HL-60/S4 treated with phorbol 12-myristate 13-acetate at 8.2 ng/mL for 4 days and 3 days (cell line): ENCODE measurements at regions not wholly inside any gene's neighbourhood (a gene's known extent, or its start where the extent isn't known, plus 50 kb on each side); places are given as distances from the start of the nearest gene placed in this dataset.
"Not testable (repeated sequence)": the region's sequence is repeated elsewhere in the genome, so short reads cannot be mapped to it uniquely, and the experiment has no call there.

Source experiments
- in situ Hi-C: fragments of 300-500 bp; cut with MboI; formaldehyde crosslinking; loops from 2 replicates; pipeline ENCODE4 v1.15.0; 2022; ENCODE audit warnings: low sequenced_read_pairs

DNA sequence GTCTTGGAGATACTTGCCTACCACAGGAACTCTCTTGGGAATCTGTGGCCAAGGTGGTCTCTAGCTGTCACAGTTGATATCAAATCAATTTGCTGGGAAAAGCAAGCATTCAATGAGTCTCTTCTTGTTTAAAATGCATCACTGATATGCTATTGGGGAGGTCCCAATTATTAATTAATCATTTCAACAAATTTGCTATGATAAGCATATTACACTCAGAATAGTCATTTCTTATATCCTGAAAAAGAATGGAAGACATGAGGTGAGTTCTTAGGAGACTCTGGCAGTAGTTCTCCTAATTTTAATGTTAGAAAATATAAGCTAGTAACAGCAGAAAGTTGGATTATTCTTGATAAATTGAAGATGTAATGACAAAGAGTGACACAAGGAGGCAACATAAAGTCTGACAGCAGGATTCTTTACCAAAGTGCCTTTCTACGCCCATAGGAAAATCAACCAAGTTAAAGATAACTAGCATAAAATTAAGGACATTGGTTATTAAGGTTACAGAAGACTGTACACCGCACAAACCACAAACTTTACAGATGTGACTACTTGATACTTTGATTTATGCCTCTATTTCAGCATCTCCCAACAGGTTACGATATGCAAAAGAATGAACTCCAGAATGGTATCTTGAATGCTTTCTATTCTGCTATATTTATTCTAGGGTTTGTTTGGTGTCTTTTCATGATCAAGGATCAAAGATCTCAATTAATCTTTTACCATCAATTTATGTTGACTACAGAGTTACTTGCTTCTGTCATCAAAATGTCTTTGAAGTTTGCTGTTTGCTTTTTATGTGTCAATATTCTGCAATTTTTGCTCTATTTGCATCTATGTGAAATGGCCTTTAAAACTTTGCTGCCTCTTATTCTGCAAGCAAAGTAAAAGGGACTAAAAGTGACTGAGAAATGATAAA is 349.6 kb upstream of the CLEC14A start:
- in situ Hi-C loops: no loop called here

DNA sequence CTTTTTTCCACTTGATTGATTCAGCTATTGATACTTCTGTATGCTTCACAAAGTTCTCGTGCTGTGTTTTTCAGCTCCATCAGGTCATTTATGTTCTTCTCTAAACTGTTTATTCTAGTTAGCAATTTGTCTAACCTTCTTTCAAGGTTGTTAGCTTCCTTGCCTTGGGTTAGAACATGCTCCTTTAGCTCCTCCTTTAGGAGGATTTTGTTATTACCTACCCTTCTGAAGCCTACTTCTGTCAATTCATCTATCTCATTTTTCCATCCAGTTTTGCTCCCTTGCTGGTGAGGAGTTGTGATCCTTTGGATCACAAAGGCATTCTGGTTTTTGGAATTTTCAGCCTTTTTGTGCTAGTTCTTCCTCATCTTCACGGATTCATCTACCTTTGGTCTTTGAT is 344.7 kb upstream of the CLEC14A start:
- in situ Hi-C loops: not testable (repeated sequence)

DNA sequence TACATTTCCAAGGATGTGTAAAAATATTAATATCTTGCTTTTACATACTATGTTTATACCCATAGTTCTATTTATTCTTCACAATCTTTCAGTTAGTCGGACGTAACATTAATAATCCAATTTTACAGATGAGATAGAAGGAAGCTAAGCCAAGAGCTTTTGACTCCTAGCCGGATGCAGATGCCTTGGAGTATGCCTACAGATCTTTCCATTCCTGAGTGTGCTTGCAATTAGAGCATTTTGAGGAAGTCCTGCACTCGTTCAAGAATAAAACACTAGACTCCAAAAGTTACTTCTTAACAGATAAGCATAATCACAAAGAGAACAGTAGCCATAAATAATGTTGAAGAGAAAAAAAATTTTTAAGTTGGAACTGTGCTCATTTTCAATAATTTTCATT is 337.6 kb upstream of the CLEC14A start:
- in situ Hi-C loops: no loop called here

DNA sequence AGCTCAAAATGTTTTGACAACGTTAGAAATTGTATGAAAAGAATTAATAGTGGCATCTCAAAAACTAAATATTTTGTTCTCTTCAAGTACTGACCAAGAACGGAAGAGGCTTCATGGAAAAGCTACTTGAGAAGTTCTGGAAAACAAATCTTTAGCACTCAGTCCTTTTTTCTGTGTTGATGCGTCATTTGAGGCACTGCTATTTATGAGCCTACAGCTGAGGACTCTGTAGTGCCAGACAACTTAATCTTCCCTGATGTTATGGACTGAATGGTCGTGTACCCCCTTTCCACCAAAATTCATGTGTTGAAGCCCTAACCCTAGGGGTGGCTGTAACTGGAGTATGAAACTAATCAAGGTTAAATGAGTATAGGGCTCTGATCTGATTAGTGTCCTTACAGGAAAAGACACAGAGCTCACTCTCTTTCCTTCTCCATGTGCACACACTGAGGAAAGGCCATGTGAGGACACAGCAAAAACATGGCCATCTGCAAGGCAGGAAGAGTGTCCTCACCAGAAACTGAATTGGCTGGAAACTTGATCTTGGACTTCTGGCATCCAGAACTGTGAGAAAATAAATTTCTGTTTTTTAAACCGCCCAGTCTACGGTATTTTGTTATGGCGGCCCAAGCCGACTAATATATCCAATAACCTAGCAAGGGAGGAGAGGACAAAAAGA is 337.0 kb upstream of the CLEC14A start:
- in situ Hi-C loops: no loop called here

DNA sequence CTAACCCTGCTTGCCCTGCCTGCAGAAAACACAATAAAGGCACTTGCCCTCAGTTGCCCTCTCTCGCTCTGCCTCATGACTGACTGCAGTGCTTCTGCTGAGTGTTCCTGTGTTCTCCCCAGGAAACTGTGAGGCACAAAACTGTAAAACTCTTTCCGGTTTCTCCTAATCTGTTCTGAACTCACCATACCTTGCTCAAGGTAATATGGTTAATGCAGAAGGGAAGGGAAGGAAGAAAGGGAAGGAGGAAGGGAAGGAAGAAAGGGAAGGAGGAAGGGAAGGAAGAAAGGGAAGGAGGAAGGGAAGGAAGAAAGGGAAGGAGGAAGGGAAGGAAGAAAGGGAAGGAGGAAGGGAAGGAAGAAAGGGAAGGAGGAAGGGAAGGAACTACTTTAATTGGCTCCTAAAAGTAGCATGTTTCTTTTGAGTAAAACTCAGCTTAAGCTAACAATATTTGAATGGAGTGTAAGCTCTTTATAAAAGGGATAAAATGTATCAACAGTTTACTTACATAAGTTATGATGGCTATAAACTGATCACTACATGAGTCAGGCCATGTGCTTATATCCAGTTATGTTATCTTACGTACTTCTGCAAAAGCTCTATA is 334.0 kb upstream of the CLEC14A start:
- in situ Hi-C loops: no loop called here

DNA sequence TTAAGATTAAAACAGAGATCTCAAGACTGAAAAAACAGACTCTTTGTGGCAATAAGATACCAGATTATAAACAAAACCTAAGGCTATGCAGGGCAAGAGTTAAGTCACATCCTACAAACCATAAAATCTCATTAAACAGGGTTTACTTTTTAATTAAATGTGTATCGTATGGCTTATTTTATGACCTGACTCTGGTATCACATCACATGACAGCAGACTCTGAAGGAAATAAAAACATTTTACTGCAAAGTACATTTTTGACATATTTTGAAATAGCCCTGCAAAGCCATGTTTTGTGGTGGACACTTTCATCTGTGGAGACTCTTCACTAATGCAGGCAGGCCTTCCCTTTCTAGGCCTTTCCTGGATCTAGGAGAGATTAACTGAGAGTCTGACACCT is 327.6 kb upstream of the CLEC14A start:
- in situ Hi-C loops: no loop called here

DNA sequence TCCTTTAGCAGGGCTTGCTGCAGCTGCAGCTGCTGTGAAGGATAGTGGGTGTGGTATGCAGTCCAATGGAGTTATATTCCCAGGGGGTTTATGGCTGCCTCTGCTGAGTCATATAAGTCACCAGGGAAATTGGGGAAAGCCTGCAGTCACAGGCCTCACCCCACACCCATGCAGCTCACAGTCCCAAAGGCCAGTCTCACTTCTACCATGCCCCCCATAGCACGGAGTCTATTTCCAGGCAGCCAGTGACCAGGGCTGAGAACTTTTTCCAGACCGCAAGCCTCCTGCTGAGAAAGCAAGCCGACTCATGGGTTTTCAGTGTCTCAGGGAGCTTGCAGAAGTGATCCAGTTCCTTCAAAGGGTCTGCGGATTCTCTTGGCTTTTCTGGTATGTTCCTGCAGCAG is 322.4 kb upstream of the CLEC14A start:
- in situ Hi-C loops: no loop called here

DNA sequence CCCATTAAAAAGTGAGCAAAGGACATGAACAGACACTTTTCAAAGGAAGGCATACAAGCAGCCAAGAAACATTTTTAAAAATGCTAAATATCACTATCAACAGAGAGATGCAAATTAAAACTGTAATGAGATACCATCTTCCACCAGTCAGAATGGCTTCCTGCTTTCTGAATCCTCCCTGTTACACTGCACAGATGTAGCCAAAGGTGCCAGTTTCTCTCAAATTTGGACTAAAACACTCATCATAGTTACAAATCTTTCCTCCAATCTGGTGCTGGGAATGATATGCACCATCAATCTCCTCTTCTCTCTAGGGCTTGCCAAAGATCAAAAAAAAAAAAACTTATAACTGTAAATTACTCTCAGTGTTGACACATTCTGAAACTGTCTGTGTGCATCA is 311.8 kb upstream of the CLEC14A start:
- in situ Hi-C loops: no loop called here

DNA sequence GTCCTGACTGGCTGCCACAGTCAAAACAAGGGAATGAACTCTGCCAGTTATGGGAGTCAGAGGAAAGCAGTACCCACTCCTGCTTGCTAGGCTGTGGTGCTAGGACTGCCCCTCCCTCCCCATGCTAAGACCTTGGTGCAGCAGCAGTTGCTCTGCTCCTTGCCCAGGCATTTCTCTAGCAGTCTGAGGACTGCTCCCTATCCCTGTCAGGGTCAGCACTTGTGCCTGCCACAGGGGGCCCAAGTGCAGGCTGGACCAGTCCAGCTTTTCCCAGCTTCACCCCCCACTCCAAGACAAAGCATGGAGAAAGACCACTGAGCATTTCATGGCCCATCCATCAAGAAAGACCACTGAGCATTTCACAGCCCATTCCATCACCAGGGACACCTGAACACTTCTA is 305.8 kb upstream of the CLEC14A start:
- in situ Hi-C loops: no loop called here

DNA sequence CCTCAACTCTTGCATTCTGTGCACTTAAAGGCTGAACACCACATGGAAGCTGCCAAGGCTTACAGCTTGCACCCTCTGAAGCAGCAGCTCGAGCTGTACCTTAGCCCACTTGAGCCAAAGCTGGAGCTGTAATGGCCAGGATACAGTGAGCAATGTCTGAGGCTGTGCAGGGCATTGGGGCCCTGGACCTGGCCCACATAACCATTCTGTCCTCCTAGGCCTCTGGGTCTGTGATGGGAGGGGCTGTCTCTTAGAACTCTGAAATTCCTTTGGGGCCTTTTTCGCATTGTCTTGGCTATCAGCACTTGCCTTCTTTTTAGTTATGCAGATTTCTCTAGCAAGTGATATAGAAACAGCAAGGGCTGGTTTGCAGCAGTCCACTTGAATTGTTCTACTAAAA is 303.8 kb upstream of the CLEC14A start:
- in situ Hi-C loops: no loop called here

DNA sequence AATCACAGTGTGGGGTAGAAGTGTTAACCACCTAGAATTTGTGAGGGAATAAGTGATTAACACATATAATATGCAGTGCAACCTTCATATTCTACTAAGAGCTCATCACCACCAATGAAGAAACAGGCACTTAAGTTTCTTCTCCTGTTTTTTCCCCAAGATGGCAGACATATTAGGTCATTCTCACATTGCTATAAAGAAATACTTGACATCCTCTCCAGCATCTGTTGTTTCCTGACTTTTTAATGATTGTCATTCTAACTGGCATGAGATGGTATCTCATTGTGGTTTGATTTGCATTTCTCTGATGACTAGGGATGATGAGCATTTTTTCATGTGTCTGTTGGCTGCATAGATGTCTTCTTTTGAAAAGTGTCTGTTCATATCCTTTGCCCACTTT is 301.5 kb upstream of the CLEC14A start:
- in situ Hi-C loops: not testable (repeated sequence)

DNA sequence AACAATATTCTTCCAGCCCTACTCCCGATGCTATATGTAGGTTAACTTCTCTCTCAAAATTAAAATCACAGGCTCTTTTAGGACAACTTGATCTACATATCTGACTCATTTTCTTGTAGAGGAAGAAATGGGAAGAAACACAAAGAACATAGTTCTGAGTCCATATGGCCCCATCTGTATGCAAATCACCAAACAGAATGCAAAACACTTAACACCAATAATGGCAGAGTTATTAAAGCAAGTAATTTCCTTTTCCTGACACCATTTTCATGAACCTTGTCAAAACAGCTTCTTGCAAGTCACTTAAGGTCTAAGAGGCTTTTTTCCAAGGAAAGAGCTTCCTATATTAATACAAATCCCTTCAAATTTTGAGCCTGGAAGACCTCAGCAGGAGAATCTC is 300.4 kb upstream of the CLEC14A start:
- in situ Hi-C loops: no loop called here

DNA sequence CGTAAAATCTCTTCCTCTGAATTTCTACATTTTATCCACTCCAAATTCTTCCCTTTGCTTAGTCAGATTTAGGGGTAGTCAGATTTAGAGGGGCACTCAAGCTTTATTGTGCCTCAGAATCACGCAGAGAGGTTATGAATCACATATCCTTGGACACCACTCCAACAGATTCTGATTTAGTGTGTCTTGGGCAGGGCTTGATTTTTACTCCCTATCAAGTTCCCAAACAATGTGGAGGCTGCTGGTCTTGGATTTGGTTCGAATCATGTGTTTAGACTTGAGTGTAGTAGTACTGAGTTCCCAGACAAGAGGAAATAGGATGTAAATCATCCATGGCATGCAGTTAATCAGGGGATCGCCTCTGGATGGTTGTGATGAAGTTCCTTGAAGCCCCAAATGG is 298.1 kb upstream of the CLEC14A start:
- in situ Hi-C loops: no loop called here

DNA sequence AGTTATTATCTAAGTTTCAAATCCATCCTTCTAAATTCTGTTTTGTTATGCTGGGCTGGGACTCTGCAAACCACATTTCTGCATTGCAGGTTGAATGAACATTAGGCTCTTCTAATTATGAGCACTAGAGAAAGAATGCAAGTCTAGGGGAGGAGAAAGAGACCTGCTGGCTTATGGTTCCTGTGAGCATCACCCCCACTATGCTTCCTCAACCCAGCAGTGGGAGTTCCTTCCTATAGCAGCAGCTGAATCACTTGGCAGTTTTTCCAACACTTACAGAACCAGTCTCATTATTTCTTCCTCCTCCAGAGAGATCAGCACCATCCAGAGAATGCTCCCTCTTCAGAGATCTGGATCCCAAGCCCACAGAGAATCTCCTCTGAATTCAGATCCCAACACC is 297.7 kb upstream of the CLEC14A start:
- in situ Hi-C loops: no loop called here

DNA sequence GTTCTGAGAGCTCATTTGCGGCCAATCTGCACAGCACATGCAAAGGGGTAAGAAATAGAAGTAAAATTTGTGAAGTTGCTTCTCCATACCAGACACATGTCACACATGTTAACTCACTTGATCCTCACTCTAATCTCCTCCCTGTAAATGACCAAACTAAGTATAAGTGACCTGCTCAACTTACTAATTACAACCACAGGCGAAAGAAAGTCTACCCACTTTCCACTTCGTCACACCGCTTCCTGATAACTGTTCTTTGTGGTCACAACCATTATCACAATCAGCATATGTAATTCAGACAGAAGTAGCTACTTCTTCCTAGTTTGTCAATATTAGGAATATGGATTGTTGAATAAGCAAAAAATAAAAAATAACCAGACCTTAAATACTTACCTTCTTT is 293.7 kb upstream of the CLEC14A start:
- in situ Hi-C loops: no loop called here

DNA sequence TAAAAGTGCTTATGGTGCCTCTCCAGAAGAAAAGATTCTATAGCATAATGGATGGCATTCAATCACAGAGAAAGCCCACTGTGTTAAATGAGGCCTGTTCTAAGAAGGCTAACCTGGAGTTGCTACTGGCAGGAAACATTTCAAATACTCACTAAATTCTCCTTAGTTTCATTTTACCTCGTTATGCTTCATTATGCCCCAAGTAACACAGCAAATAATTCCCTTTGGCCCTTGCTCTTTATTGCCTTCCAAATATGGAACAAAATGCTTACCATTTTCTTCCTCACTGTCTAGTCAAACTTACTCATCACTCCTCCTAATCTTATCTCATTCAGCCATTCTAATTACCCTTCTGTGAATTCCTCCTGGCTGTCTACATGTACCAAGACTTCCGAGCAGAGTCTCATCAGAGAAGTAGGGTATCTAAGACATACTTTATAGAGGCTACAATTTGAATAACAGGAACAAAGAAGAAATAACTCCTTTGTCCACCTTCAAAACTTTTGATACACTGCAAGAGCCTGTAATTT is 292.1 kb upstream of the CLEC14A start:
- in situ Hi-C loops: no loop called here

DNA sequence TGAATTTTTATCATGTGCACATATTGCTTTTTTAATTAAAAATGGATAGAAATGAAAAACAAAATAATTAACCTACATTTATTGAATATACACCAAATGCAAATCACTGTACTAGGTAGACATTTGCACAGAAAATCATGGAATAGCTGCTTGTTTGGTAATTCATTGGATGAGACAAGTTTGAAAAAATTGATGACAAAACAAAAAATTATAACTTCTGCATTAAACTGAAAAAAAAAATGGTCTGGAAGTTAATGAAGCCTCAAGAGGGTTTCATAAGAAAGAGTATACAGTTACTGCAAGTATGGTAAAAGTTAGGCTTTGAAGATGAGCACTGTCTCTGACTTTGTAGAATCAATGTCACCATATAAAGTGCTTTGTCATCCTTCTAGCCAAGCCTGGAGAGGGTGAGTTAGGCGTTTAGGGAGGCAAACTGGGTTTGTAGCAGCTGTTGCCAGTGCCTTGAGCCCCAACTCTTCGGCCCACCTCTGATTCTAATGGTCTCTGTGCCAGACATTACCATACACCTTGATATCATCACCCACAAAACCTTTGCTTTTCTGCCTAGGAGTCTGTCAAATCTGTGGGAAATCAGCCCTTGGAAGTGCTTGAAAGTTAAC is 291.1 kb upstream of the CLEC14A start:
- in situ Hi-C loops: no loop called here

DNA sequence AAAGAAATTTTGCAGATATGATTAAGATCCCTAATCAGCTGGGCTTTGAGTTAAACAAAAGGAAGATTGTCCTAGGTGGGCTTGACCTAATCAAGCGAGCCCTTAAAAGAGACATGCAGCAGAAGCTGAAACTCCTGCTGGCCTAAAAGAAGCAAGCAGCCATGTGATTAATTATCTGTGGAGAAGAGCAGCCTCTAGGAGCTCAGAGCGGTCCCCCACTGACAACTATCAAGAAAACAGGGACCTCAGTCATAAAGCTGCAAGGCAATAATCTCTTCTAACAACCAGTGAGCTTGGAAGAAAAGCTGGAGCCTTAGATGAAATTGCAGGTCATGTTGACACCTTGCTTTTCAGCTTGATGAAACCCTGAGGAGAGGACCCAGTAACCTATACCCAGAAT is 288.9 kb upstream of the CLEC14A start:
- in situ Hi-C loops: no loop called here

DNA sequence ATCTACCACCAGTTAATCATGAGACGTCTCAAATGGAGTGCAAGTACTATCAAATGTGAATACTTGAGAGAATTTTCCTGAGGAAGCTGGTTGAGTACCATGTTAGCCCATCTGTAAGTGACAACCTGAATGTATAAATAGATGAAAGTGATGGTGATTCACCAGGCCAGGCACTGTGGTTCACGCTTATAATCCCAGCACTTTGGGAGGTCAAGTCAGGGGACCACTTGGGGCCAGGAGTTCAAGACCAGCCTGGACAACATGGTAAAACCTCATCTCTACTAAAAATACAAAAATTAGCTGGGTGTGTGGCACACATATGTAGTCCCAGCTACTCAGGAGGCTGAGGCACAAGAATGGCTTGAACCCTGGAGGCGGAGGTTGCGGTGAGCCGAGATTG is 288.0 kb upstream of the CLEC14A start:
- in situ Hi-C loops: not testable (repeated sequence)

DNA sequence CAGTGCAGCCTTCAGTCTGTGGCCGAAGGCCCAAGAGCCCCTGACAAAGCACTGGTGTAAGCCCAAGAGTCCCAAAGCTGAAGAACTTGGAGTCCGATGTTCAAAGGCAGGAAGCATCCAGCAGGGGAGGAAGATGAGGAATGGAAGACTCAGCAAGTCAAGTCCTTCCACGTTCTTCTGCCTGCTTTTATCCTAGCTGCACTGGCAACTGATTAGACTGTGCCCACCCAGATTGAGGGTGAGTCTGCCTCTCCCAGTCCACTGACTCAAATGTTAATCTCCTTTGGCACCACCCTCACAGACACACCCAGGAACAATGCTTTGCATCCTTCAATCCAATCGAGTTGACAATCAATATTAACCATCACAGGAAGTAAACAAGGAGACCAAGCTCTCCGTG is 282.2 kb upstream of the CLEC14A start:
- in situ Hi-C loops: not testable (repeated sequence)

DNA sequence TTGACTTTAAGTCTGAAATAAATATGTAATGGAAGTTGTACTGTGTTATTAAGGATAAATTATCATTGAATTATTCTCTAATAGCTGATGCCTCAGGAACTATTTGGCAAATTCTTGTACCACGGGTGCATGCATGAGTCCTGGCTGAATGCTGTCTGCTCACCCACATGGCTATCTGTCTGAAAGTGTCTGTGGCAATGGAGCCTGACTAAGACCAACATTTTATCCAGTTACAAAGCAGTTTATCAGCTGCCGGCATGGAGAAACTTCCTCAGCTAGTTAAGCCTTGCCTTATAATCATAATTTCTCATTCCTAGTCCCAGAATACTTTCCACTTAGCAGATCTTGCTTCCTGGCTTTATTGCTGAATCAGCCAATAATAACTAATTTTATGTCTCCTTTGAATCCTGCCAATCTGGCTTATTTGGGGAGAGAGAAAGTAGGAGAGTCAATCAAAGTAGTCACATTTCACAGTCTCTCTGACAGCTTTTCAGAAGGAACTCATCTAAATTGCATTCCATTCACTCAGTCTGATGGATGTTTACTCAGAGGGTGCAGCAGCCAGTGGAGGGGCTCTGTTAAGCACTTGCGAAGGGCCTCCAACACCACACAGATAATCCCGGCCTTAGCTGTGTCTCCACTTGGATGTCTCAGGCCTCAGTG is 280.6 kb upstream of the CLEC14A start:
- in situ Hi-C loops: no loop called here
